Liver (tissue), 8 donors: ENCODE measurements at regions not wholly inside any gene's neighbourhood (a gene's known extent, or its start where the extent isn't known, plus 50 kb on each side); places are given as distances from the start of the nearest gene placed in this dataset.

ENCODE experiments used
- DNase-seq: peaks from one replicate; pipeline ENCODE4 v3.0.0-alpha.2; 2017; ENCODE audit warnings: low spot score
- H3K27ac ChIP-seq, 2 donors: one replicate each; pipeline ENCODE4 v1.7.0; 2013; ENCODE audit warnings: inconsistent platforms in 2 of 2, low read length in 2 of 2, control low read depth in 1 of 2, low read depth in 1 of 2, mild to moderate bottlenecking in 1 of 2
- H3K27me3 ChIP-seq, 4 donors: one replicate each; pipeline versions ENCODE4 v1.6.1 to v1.7.0; 2013; ENCODE audit warnings: low read length in 3 of 4, inconsistent platforms in 1 of 4, mild to moderate bottlenecking in 1 of 4, moderate library complexity in 1 of 4; ENCODE audit not compliant: control insufficient read depth in 4 of 4, insufficient read depth in 4 of 4
- H3K36me3 ChIP-seq, 4 donors: one replicate each; pipeline versions ENCODE4 v1.6.1 to v1.7.0; 2013; ENCODE audit warnings: low read length in 3 of 4, mild to moderate bottlenecking in 3 of 4, low read depth in 1 of 4, moderate library complexity in 1 of 4; ENCODE audit not compliant: control insufficient read depth in 4 of 4, insufficient read depth in 3 of 4
- H3K4me1 ChIP-seq, 4 donors: one replicate each; pipeline versions ENCODE4 v1.6.1 to v1.7.0; 2013; ENCODE audit warnings: low read length in 3 of 4, mild to moderate bottlenecking in 3 of 4, moderate library complexity in 1 of 4; ENCODE audit not compliant: control insufficient read depth in 4 of 4, insufficient read depth in 4 of 4
- H3K4me3 ChIP-seq, 3 donors: one replicate each; pipeline versions ENCODE4 v1.6.1 to v1.7.0; 2013; ENCODE audit warnings: low read length in 3 of 3, control low read depth in 1 of 3, low read depth in 1 of 3, mild to moderate bottlenecking in 1 of 3
- H3K9ac ChIP-seq, 2 donors: one replicate each; pipeline ENCODE4 v1.7.0; 2013; ENCODE audit warnings: low read length in 2 of 2, mild to moderate bottlenecking in 2 of 2, moderate library complexity in 2 of 2, control low read depth in 1 of 2, low read depth in 1 of 2
- H3K9me3 ChIP-seq, 4 donors: one replicate each; pipeline versions ENCODE4 v1.6.1 to v1.7.0; 2013; ENCODE audit warnings: low read length in 3 of 4; ENCODE audit not compliant: control insufficient read depth in 4 of 4
- ATF3 ChIP-seq: IDR thresholded peaks from 2 replicates; pipeline ENCODE4 v1.6.1; 2016; ENCODE audit warnings: antibody characterized with exemption
- CTCF ChIP-seq: fragments of 150-350 bp; IDR thresholded peaks from 2 replicates; pipeline ENCODE4 v1.5.1; 2017; ENCODE audit warnings: improper control_type of control experiment, low read depth, low read length; ENCODE audit not compliant: missing input control
- EGR1 ChIP-seq, 2 donors: IDR thresholded peaks; 2 replicates each; pipeline ENCODE4 v1.6.1; 2016 to 2018; ENCODE audit warnings: antibody characterized with exemption in 2 of 2, low read depth in 2 of 2
- FOXA1 ChIP-seq: IDR thresholded peaks from 2 replicates; pipeline ENCODE4 v1.6.1; 2016; ENCODE audit warnings: antibody characterized with exemption
- FOXA2 ChIP-seq: IDR thresholded peaks from 2 replicates; pipeline ENCODE4 v1.6.1; 2016; ENCODE audit warnings: antibody characterized with exemption
- GABPA ChIP-seq, 2 donors: IDR thresholded peaks in 1 of 2; conservative IDR thresholded peaks in 1 of 2; 2 replicates each; pipeline ENCODE4 v1.6.1; 2016; ENCODE audit warnings: antibody characterized with exemption in 2 of 2, mild to moderate bottlenecking in 1 of 2, moderate library complexity in 1 of 2
- HNF4A ChIP-seq, 2 donors: conservative IDR thresholded peaks; 2 replicates each; pipeline ENCODE4 v1.6.1; 2016; ENCODE audit warnings: antibody characterized with exemption in 2 of 2, mild to moderate bottlenecking in 2 of 2
- HNF4G ChIP-seq: IDR thresholded peaks from 2 replicates; pipeline ENCODE4 v1.6.1; 2016; ENCODE audit warnings: antibody characterized with exemption
- JUND ChIP-seq, 2 donors: IDR thresholded peaks; 2 replicates each; pipeline ENCODE4 v1.6.1; 2016; ENCODE audit warnings: antibody characterized with exemption in 2 of 2
- MAX ChIP-seq: IDR thresholded peaks from 2 replicates; pipeline ENCODE4 v1.6.1; 2016; ENCODE audit warnings: antibody characterized with exemption
- NR2F2 ChIP-seq: IDR thresholded peaks from 2 replicates; pipeline ENCODE4 v1.6.1; 2016; ENCODE audit warnings: antibody characterized with exemption
- RAD21 ChIP-seq, 2 donors: IDR thresholded peaks; 2 replicates each; pipeline ENCODE4 v1.6.1; 2016; ENCODE audit warnings: antibody characterized with exemption in 2 of 2, mild to moderate bottlenecking in 2 of 2
- REST ChIP-seq: IDR thresholded peaks from 2 replicates; pipeline ENCODE4 v1.6.1; 2016; ENCODE audit warnings: antibody characterized with exemption, mild to moderate bottlenecking
- RXRA ChIP-seq, 2 donors: IDR thresholded peaks; 2 replicates each; pipeline ENCODE4 v1.6.1; 2017 to 2018; ENCODE audit warnings: antibody characterized with exemption in 2 of 2, mild to moderate bottlenecking in 1 of 2
- SP1 ChIP-seq: IDR thresholded peaks from 2 replicates; pipeline ENCODE4 v1.6.1; 2018; ENCODE audit warnings: antibody characterized with exemption, mild to moderate bottlenecking
- TAF1 ChIP-seq: conservative IDR thresholded peaks from 2 replicates; pipeline ENCODE4 v1.6.1; 2016; ENCODE audit warnings: antibody characterized with exemption, mild to moderate bottlenecking
- ZBTB33 ChIP-seq: IDR thresholded peaks from 2 replicates; pipeline ENCODE4 v1.6.1; 2016; ENCODE audit warnings: antibody characterized with exemption
- WGBS: extraction: QIAGEN DNeasy Blood & Tissue Kit; methylation state at CpG from one replicate; pipeline ENCODE4 v1.1.7; 2013; 5-methylcytosine and 5-hydroxymethylcytosine counted together
- donor health status: healthy.
- donor health status: healthy.
- donor health status: healthy.
- donor health status: healthy.
- donor health status: healthy.

GRCh38 chr3:146705225-146705624 lies 100.1 kb upstream of the PLSCR5 start:
- H3K9me3 ChIP-seq: no peaks in the 10 kb centered on the region
- no peaks in the 10 kb centered on the region for H3K27me3 ChIP-seq
- no peak for TF ChIP-seq NR2F2
- TF ChIP-seq HNF4A (conservative IDR thresholded peaks at IDR 0.05): no peak
- TF ChIP-seq FOXA1: no peak
- no peak for TF ChIP-seq EGR1 (IDR thresholded peaks at IDR 0.05; ENCODE audit: low read depth in 2 of 2)
- no peak for TF ChIP-seq JUND (IDR thresholded peaks at IDR 0.05)
- no peak for TF ChIP-seq MAX
- TF ChIP-seq REST: no peak
- no peak for TF ChIP-seq TAF1
- TF ChIP-seq RAD21 (IDR thresholded peaks at IDR 0.05): no peak
- H3K27ac ChIP-seq: no peak overlapping the region
- no peaks in the 10 kb centered on the region for H3K4me1 ChIP-seq
- DNase-seq: no peak
- WGBS: 49% methylated on average over 2 of the region's 2 CpGs
- H3K4me3 ChIP-seq: no peak overlapping the region
- no peak overlapping the region for H3K9ac ChIP-seq
- no peaks in the 10 kb centered on the region for H3K36me3 ChIP-seq

- no peak for DNase-seq
- TF ChIP-seq ZBTB33 (no peak), HNF4G (no peak), RAD21 (IDR thresholded peaks at IDR 0.05) (no peak), ATF3 (no peak)
- Histone ChIP-seq H3K9ac (no peak overlapping the region), H3K9me3 (no peaks in the 10 kb centered on the region), H3K27ac (no peak overlapping the region), H3K36me3 (no peaks in the 10 kb centered on the region), H3K4me1 (no peaks in the 10 kb centered on the region), H3K27me3 (no peaks in the 10 kb centered on the region), H3K4me3 (no peak overlapping the region)
- WGBS: 85% methylated on average over 5 of the region's 5 CpGs
Observed at GRCh38 chr3:146702237-146702636, 97.1 kb upstream of the PLSCR5 start.

GRCh38 chr3:146701246-146701645 lies 96.1 kb upstream of the PLSCR5 start:
- no peaks in the 10 kb centered on the region for H3K4me1 ChIP-seq
- H3K36me3 ChIP-seq: no peaks in the 10 kb centered on the region
- H3K9ac ChIP-seq: no peak overlapping the region
- no peak overlapping the region for H3K4me3 ChIP-seq
- no peaks in the 10 kb centered on the region for H3K27me3 ChIP-seq
- H3K9me3 ChIP-seq: no peaks in the 10 kb centered on the region
- no peak overlapping the region for H3K27ac ChIP-seq
- DNase-seq: no peak
- 75% methylated on average over 3 of the region's 3 CpGs for WGBS
- TF ChIP-seq FOXA1 (no peak), MAX (no peak), JUND (IDR thresholded peaks at IDR 0.05) (no peak), HNF4A (conservative IDR thresholded peaks at IDR 0.05) (no peak), HNF4G (no peak), TAF1 (no peak), RAD21 (IDR thresholded peaks at IDR 0.05) (no peak), FOXA2 (no peak), GABPA (IDR thresholded peaks at IDR 0.05 in 1 of 2, conservative IDR thresholded peaks at IDR 0.05 in 1 of 2) (no peak), SP1 (no peak), NR2F2 (no peak), EGR1 (IDR thresholded peaks at IDR 0.05; ENCODE audit: low read depth in 2 of 2) (no peak), RXRA (IDR thresholded peaks at IDR 0.05) (no peak), ZBTB33 (no peak), ATF3 (no peak), CTCF (no peak)
